HepG2 (cell line): ENCODE measurements at regions not wholly inside any gene's neighbourhood (a gene's known extent, or its start where the extent isn't known, plus 50 kb on each side); places are given as distances from the start of the nearest gene placed in this dataset.

Experiments used
- ATAC-seq: fragments of 200-7000 bp; cut with Tn5 transposase; 3 replicates; pipeline ENCODE4 v1.9.1; 2020; ENCODE audit warnings: mild to moderate bottlenecking, moderate library complexity
- BruUV-seq: library from RNA; stranded (reverse); fragments of 400-500 nt; replicated peaks from 2 replicates; lab custom pipeline; 2021; lab: Mats Ljungman, UMichigan
- CTCF ChIA-PET: fragments of 300-600 bp; formaldehyde crosslinking; extraction: SDS; loops from one replicate; lab custom pipeline; 2021; ENCODE audit warnings: low total read pairs, inconsistent platforms, low intra/inter-chr PET ratio; lab: Yijun Ruan, JAX
- POLR2A ChIA-PET: fragments of 350-600 bp; sonication (Branson Sonifier 250); formaldehyde crosslinking; loops from one replicate; lab custom pipeline; 2020; ENCODE audit warnings: antibody characterized with exemption, inconsistent platforms; lab: Yijun Ruan, JAX
- DNase-seq: peaks from one replicate; pipeline ENCODE4 v3.0.0-alpha.2; 2015; ENCODE audit warnings: low spot score
- FAIRE-seq: peaks from 3 replicates; lab custom pipeline; 2011; peaks lifted over from hg19 to GRCh38; lab: Jason Lieb, UNC
- H2AFZ ChIP-seq: one replicate; pipeline ENCODE4 v1.6.1; 2011; ENCODE audit warnings: low read length, inconsistent platforms
- H3K27ac ChIP-seq: fragments of 300-600 bp; 3 replicates; pipeline ENCODE4 v1.8.0; 2011; ENCODE audit warnings: mixed run types, mild to moderate bottlenecking, mixed read lengths, low read length, inconsistent platforms; ENCODE audit not compliant: insufficient read depth; ENCODE audit errors: extremely low read length
- H3K27me3 ChIP-seq, 2 experiments: fragments of 200-600 bp in 1 of 2; 2 replicates in 1 of 2; 3 replicates in 1 of 2; pipeline versions ENCODE4 v1.6.0 to v1.8.0; 2011; ENCODE audit warnings: low read length in 2 of 2, mild to moderate bottlenecking in 2 of 2, moderate library complexity in 2 of 2, inconsistent platforms in 1 of 2; ENCODE audit not compliant: insufficient read depth in 2 of 2, control insufficient read depth in 1 of 2
- H3K36me3 ChIP-seq, 2 experiments: fragments of 200-600 bp in 1 of 2; replicated peaks in 1 of 2; 2 replicates in 1 of 2; 3 replicates in 1 of 2; pipeline versions ENCODE4 v1.5.1 to v1.8.0; 2011; ENCODE audit warnings: low read length in 2 of 2, inconsistent platforms in 1 of 2; ENCODE audit not compliant: insufficient read depth in 2 of 2, control insufficient read depth in 1 of 2
- H3K4me1 ChIP-seq: 2 replicates; pipeline ENCODE4 v1.5.1; 2012; ENCODE audit warnings: low read length, inconsistent platforms; ENCODE audit not compliant: insufficient read depth
- H3K4me2 ChIP-seq: 2 replicates; pipeline ENCODE4 v1.6.0; 2011; ENCODE audit warnings: low read depth, low read length, inconsistent platforms
- H3K4me3 ChIP-seq, 3 experiments: fragments of 200-600 bp in 1 of 3; sonication (generic), shearing (Covaris generic) in 1 of 3; replicated peaks in 1 of 3; 2 replicates each; pipeline ENCODE4 v1.5.1; 2011 to 2016; ENCODE audit warnings: low read length in 3 of 3, inconsistent platforms in 2 of 3, low read depth in 2 of 3, mild to moderate bottlenecking in 2 of 3, control low read depth in 1 of 3, mixed read lengths in 1 of 3; ENCODE audit not compliant: insufficient read depth in 1 of 3
- H3K79me2 ChIP-seq: one replicate; pipeline ENCODE4 v1.6.1; 2011; ENCODE audit warnings: low read length, inconsistent platforms; ENCODE audit not compliant: insufficient read depth
- H3K9ac ChIP-seq: 2 replicates; pipeline ENCODE4 v1.6.0; 2011; ENCODE audit warnings: mild to moderate bottlenecking, low read depth, low read length, inconsistent platforms; ENCODE audit not compliant: insufficient read depth
- H3K9me3 ChIP-seq: 2 replicates; pipeline ENCODE4 v1.5.1; 2012; ENCODE audit warnings: mild to moderate bottlenecking, low read length
- H4K20me1 ChIP-seq: 2 replicates; pipeline ENCODE4 v1.6.0; 2011; ENCODE audit warnings: inconsistent platforms, mild to moderate bottlenecking, low read length, moderate library complexity; ENCODE audit not compliant: insufficient read depth
- CEBPB ChIP-seq: IDR thresholded peaks from 2 replicates; pipeline ENCODE4 v1.6.1; 2011; ENCODE audit warnings: low read depth, low read length, improper control_type of control experiment, borderline replicate concordance
- MED8 ChIP-seq: sonication (generic); formaldehyde crosslinking; IDR thresholded peaks from 2 replicates; pipeline ENCODE4 v1.8.1; 2023; ENCODE audit warnings: mild to moderate bottlenecking, missing genetic modification reagents; ENCODE audit not compliant: insufficient replicate concordance
- RFXANK ChIP-seq: IDR thresholded peaks from 2 replicates; pipeline ENCODE4 v1.6.1; 2016
- RXRA ChIP-seq: sonication (generic); formaldehyde crosslinking; IDR thresholded peaks from 2 replicates; pipeline ENCODE4 v1.5.1; 2020; ENCODE audit warnings: missing genetic modification reagents
- SKI ChIP-seq: fragments of 450-650 bp; IDR thresholded peaks from one replicate; pipeline ENCODE4 v1.6.1; 2018; ENCODE audit warnings: mild to moderate bottlenecking; ENCODE audit not compliant: partially characterized antibody
- SSRP1 ChIP-seq: IDR thresholded peaks from 2 replicates; pipeline ENCODE4 v1.6.1; 2016; ENCODE audit warnings: control low read depth
- ZNF563 ChIP-seq: sonication (generic); formaldehyde crosslinking; IDR thresholded peaks from 2 replicates; pipeline ENCODE4 v1.8.0; 2022; ENCODE audit warnings: mild to moderate bottlenecking, moderate library complexity, missing genetic modification reagents
- ZNF75D ChIP-seq: sonication (generic); formaldehyde crosslinking; IDR thresholded peaks from 2 replicates; pipeline ENCODE4 v1.8.1; 2023; ENCODE audit warnings: missing genetic modification reagents, mild to moderate bottlenecking, borderline replicate concordance
- WGBS: methylation state at CpG from one replicate; pipeline ENCODE4 v1.1.6; 2017; ENCODE audit warnings: low lambda C conversion rate; 5-methylcytosine and 5-hydroxymethylcytosine counted together
- in situ Hi-C: cut with HindIII; loops from 2 replicates; pipeline ENCODE4 v1.10.0; 2017; ENCODE audit warnings: low pct_unique_long_range_greater_than_20kb; ENCODE audit not compliant: extremely low pct_ligation_motif_present
- intact Hi-C: fragments of 100-400 bp; cut with micrococcal nuclease; formaldehyde crosslinking; loops from one replicate; pipeline ENCODE4 v1.10.0; 2022; ENCODE audit not compliant: unreplicated experiment
- TF ChIP-seq, protein P1 (sequence below): sonication (generic); formaldehyde crosslinking; IDR thresholded peaks from 2 replicates; pipeline ENCODE4 v1.8.0; 2022; ENCODE audit warnings: mild to moderate bottlenecking, missing genetic modification reagents, moderate library complexity

DNA sequence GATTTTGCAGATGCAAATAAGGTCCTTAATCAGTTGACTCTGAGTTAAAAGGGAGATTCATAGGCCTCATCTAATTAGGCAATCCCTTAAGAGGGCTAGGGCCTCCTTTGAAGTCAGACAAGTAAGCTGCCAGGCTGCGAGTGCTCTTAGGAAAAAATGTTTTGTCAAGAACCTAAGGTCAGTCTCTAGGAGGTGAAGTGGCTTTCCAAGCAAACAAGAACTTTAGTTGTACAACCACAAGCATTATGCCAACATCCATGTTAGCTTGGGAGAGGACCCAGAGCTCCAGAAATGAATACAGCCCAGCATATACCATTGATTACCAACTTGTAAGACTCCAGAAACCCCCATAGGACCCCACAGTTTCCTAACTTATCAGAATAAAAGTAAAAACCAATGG is 1366.2 kb downstream of the PLA2G4A start:
- no peak for FAIRE-seq
- H3K36me3 ChIP-seq: no peaks in the 10 kb centered on the region
- POLR2A ChIA-PET: no interaction called here

DNA sequence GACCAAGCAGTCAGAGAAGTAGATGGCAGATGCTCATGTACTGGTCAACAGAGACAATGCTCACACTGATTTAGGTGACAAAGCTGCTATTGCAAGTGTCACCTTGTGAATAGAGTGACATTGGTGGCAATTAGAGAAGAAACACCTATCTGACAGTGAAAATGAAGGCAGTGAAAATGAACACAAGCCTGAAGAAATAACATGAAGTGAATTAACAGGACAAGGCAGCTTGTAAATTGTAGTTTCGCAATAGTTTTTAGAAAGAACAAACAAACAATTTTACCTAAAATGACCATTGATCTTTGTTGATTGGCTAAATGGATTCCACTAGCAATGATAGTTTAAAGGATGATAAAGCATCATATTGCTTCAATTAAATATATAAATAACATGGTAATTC is 1389.5 kb downstream of the PLA2G4A start:
- 9% methylated on average over 1 of the region's 1 CpG for WGBS
- TF ChIP-seq CEBPB: peak; percentile 42; the same call in 1 of the 2 replicates
- TF ChIP-seq SSRP1 (CRISPR knock-in tag): no peak
- no peak for TF ChIP-seq MED8
- TF ChIP-seq ZNF75D (CRISPR knock-in tag): no peak
- no peak overlapping the region for H3K9ac ChIP-seq
- no TSS peak for BruUV-seq
- no peak overlapping the region for H3K4me3 ChIP-seq
- ChIA-PET CTCF (no interaction called here), POLR2A (no interaction called here)
- no peak overlapping the region for H3K4me2 ChIP-seq
- intact Hi-C loops (no loop called here), in situ Hi-C loops (no loop called here)
- H3K79me2 ChIP-seq: no peaks in the 10 kb centered on the region
- no peaks in the 10 kb centered on the region for H3K27me3 ChIP-seq
- H2AFZ ChIP-seq: no peak overlapping the region
- DNase-seq (no peak), ATAC-seq (no peak), FAIRE-seq (no peak)
- no peaks in the 10 kb centered on the region for H3K9me3 ChIP-seq
- no peaks in the 10 kb centered on the region for H3K4me1 ChIP-seq
- H3K27ac ChIP-seq: no peak overlapping the region
- no peaks in the 10 kb centered on the region for H4K20me1 ChIP-seq
- no peaks in the 10 kb centered on the region for H3K36me3 ChIP-seq

More for the DNA sequence above, 1366.2 kb downstream of the PLA2G4A start:
- ATAC-seq (no peak), DNase-seq (no peak)
- CTCF ChIA-PET: no interaction called here
- intact Hi-C loops: no loop called here
- H2AFZ ChIP-seq: no peak overlapping the region
- H3K9ac ChIP-seq: no peak overlapping the region
- TF ChIP-seq SKI (no peak), ZNF563 (CRISPR knock-in tag) (no peak), RFXANK (no peak), RXRA (CRISPR knock-in tag) (no peak)
- TF ChIP-seq, protein P1, sequence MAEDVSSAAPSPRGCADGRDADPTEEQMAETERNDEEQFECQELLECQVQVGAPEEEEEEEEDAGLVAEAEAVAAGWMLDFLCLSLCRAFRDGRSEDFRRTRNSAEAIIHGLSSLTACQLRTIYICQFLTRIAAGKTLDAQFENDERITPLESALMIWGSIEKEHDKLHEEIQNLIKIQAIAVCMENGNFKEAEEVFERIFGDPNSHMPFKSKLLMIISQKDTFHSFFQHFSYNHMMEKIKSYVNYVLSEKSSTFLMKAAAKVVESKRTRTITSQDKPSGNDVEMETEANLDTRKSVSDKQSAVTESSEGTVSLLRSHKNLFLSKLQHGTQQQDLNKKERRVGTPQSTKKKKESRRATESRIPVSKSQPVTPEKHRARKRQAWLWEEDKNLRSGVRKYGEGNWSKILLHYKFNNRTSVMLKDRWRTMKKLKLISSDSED (CRISPR knock-in tag): no peak
- in situ Hi-C loops: no loop called here
- no TSS peak for BruUV-seq
- H3K79me2 ChIP-seq: no peaks in the 10 kb centered on the region
- no peaks in the 10 kb centered on the region; a peak in 1 of 5 replicates for H3K27me3 ChIP-seq
- 0% methylated on average over 1 of the region's 1 CpG for WGBS
- no peak overlapping the region for H3K4me2 ChIP-seq
- H3K4me3 ChIP-seq: no peak overlapping the region
- no peaks in the 10 kb centered on the region for H3K4me1 ChIP-seq
- no peak overlapping the region for H3K27ac ChIP-seq
- no peaks in the 10 kb centered on the region for H4K20me1 ChIP-seq
- H3K9me3 ChIP-seq: peaks cover under 1% of the 10 kb centered on the region; the same call in 1 of the 2 replicates
